SH-SY5Y (cell line): ENCODE measurements at regions not wholly inside any gene's neighbourhood (a gene's known extent, or its start where the extent isn't known, plus 50 kb on each side); places are given as distances from the start of the nearest gene placed in this dataset.

Source experiments
- GATA2 ChIP-seq: IDR thresholded peaks from 2 replicates; pipeline ENCODE4 v1.6.1; 2011; ENCODE audit warnings: mild to moderate bottlenecking, low read depth, low read length
- GATA3 ChIP-seq: IDR thresholded peaks from 2 replicates; pipeline ENCODE4 v1.6.1; 2011; ENCODE audit warnings: low read depth, mild to moderate bottlenecking, low read length, moderate library complexity

DNA sequence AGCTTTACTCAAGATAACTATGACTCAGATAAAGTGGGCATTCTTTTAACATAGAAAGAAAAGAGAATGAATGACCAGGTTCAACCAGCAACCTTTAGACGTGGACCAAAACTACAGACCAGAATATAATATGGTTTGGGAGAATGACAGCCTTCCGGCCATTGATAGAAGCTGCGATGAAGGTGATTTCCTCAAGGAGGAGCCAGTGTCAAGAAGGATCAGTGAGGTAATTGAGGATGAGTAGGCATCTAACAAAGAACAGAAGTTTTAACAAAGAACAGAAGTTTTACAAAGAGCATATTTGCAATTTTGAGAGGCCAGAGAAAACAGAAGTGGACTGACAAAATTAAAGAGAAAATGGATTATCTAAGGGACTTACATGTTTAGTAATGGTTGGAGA, 289.0 kb upstream of the AGTR1 start:
- TF ChIP-seq GATA2 = no peak
- no peak for TF ChIP-seq GATA3
